SU-DHL-6 (cell line): ENCODE measurements at regions not wholly inside any gene's neighbourhood (a gene's known extent, or its start where the extent isn't known, plus 50 kb on each side); places are given as distances from the start of the nearest gene placed in this dataset.

ENCODE experiments used
- H2AFZ ChIP-seq: fragments of 200-600 bp; sonication (generic); 2 replicates; pipeline ENCODE4 v1.6.1; 2014; ENCODE audit warnings: low read depth, mild to moderate bottlenecking, moderate library complexity, mixed read lengths, antibody characterized with exemption, low read length; ENCODE audit not compliant: severe bottlenecking
- H3F3A ChIP-seq: fragments of 200-600 bp; shearing (Covaris generic); 2 replicates; pipeline ENCODE4 v1.6.0; 2016; ENCODE audit warnings: antibody characterized with exemption, mild to moderate bottlenecking; ENCODE audit not compliant: insufficient read depth
- H3K27ac ChIP-seq: fragments of 200-600 bp; sonication (generic); 2 replicates; pipeline ENCODE4 v1.5.1; 2016; ENCODE audit warnings: low read depth, mild to moderate bottlenecking, low read length, moderate library complexity, mixed read lengths
- H3K27me3 ChIP-seq: fragments of 200-600 bp; sonication (generic), shearing (Covaris generic); 2 replicates; pipeline ENCODE4 v1.6.0; 2014; ENCODE audit warnings: mild to moderate bottlenecking, low read length
- H3K36me3 ChIP-seq: fragments of 200-600 bp; sonication (generic); 2 replicates; pipeline ENCODE4 v1.6.1; 2014; ENCODE audit warnings: mild to moderate bottlenecking, low read length, mixed read lengths
- H3K4me2 ChIP-seq: fragments of 300-600, 200-600 bp; shearing (Covaris generic), sonication (generic); 2 replicates; pipeline ENCODE4 v1.6.0; 2014; ENCODE audit warnings: low read length, low read depth, mild to moderate bottlenecking; ENCODE audit not compliant: poor library complexity, severe bottlenecking
- H3K4me3 ChIP-seq: fragments of 200-600 bp; sonication (generic); 2 replicates; pipeline ENCODE4 v1.5.1; 2014; ENCODE audit warnings: antibody characterized with exemption, low read length, mild to moderate bottlenecking, mixed read lengths; ENCODE audit not compliant: insufficient read depth, poor library complexity, severe bottlenecking
- H3K79me2 ChIP-seq: fragments of 200-600 bp; sonication (generic); 2 replicates; pipeline ENCODE4 v1.6.1; 2014; ENCODE audit warnings: mild to moderate bottlenecking, low read length, moderate library complexity; ENCODE audit not compliant: insufficient read depth
- H3K9ac ChIP-seq: fragments of 200-600 bp; sonication (generic); 2 replicates; pipeline ENCODE4 v1.7.0; 2014; ENCODE audit warnings: mild to moderate bottlenecking, low read length
- H3K9me2 ChIP-seq: fragments of 200-600 bp; sonication (generic); replicated peaks from 2 replicates; pipeline ENCODE4 v1.6.1; 2014; ENCODE audit warnings: low read length; ENCODE audit not compliant: insufficient read depth
- H3K9me3 ChIP-seq: fragments of 200-600 bp; sonication (generic); 2 replicates; pipeline ENCODE4 v1.6.1; 2014; ENCODE audit warnings: low read length, mixed read lengths; ENCODE audit not compliant: insufficient read depth
- H4K20me1 ChIP-seq: fragments of 200-600 bp; sonication (generic); 2 replicates; pipeline ENCODE4 v1.6.1; 2014; ENCODE audit warnings: low read depth, mild to moderate bottlenecking, antibody characterized with exemption, low read length, moderate library complexity, mixed read lengths
- CTCF ChIP-seq: fragments of 200-600 bp; sonication (generic); IDR thresholded peaks from one replicate; pipeline ENCODE4 v1.5.1; 2017; ENCODE audit warnings: antibody characterized with exemption, mild to moderate bottlenecking, low read length, moderate library complexity; ENCODE audit not compliant: insufficient read depth, poor library complexity, severe bottlenecking
- EZH2phosphoT487 ChIP-seq: fragments of 200-600 bp; sonication (generic), shearing (Covaris generic); conservative IDR thresholded peaks from 2 replicates; pipeline ENCODE4 v1.6.1; 2018; ENCODE audit warnings: mild to moderate bottlenecking, antibody characterized with exemption, low read length, moderate library complexity, mixed read lengths

GRCh38 chr12:92562063-92562734, 140.6 kb upstream of the PLEKHG7 start:
- no peak for TF ChIP-seq CTCF
- no peak for TF ChIP-seq EZH2phosphoT487
- H3K9me3 ChIP-seq: no peaks in the 10 kb centered on the region; the same call in 1 of the 2 replicates
- H2AFZ ChIP-seq: no peak overlapping the region
- no peak overlapping the region for H3K4me3 ChIP-seq
- no peaks in the 10 kb centered on the region for H4K20me1 ChIP-seq
- H3F3A ChIP-seq: no peaks in the 10 kb centered on the region
- H3K4me2 ChIP-seq: no peak overlapping the region
- no peaks in the 10 kb centered on the region for H3K27me3 ChIP-seq
- H3K9ac ChIP-seq: no peak overlapping the region
- H3K9me2 ChIP-seq: no peaks in the 10 kb centered on the region
- H3K27ac ChIP-seq: no peak overlapping the region
- no peaks in the 10 kb centered on the region for H3K79me2 ChIP-seq
- H3K36me3 ChIP-seq: no peaks in the 10 kb centered on the region

GRCh38 chr12:92561543-92561899, 141.3 kb upstream of the PLEKHG7 start:
- Histone ChIP-seq H3K9me3 (no peaks in the 10 kb centered on the region; the same call in 1 of the 2 replicates), H3K9me2 (no peaks in the 10 kb centered on the region), H3K27me3 (no peaks in the 10 kb centered on the region), H2AFZ (no peak overlapping the region), H3K9ac (no peak overlapping the region), H3K4me3 (no peak overlapping the region), H3K4me2 (no peak overlapping the region), H3K36me3 (no peaks in the 10 kb centered on the region), H4K20me1 (no peaks in the 10 kb centered on the region), H3K79me2 (no peaks in the 10 kb centered on the region), H3K27ac (no peak overlapping the region), H3F3A (no peaks in the 10 kb centered on the region)
- no peak for TF ChIP-seq CTCF
- TF ChIP-seq EZH2phosphoT487: no peak

- no peaks in the 10 kb centered on the region for H4K20me1 ChIP-seq
- no peak overlapping the region for H3K9ac ChIP-seq
- no peak overlapping the region for H3K27ac ChIP-seq
- H3K9me3 ChIP-seq: no peaks in the 10 kb centered on the region; the same call in 1 of the 2 replicates
- TF ChIP-seq EZH2phosphoT487: no peak
- no peak for TF ChIP-seq CTCF
- no peaks in the 10 kb centered on the region for H3F3A ChIP-seq
- no peak overlapping the region for H3K4me3 ChIP-seq
- H3K36me3 ChIP-seq: no peaks in the 10 kb centered on the region
- H3K27me3 ChIP-seq: no peaks in the 10 kb centered on the region
- H3K4me2 ChIP-seq: no peak overlapping the region
- no peaks in the 10 kb centered on the region for H3K9me2 ChIP-seq
- H3K79me2 ChIP-seq: no peaks in the 10 kb centered on the region
- H2AFZ ChIP-seq: no peak overlapping the region
Measured at GRCh38 chr12:92560713-92561542, 141.9 kb upstream of the PLEKHG7 start.
